K562 (cell line): ENCODE measurements at regions not wholly inside any gene's neighbourhood (a gene's known extent, or its start where the extent isn't known, plus 50 kb on each side); places are given as distances from the start of the nearest gene placed in this dataset.

ENCODE experiments used
- ATAC-seq: fragments of 200-7000 bp; cut with Tn5 transposase; 3 replicates; pipeline ENCODE4 v1.9.1; 2020; ENCODE audit warnings: moderate library complexity
- BruUV-seq: library from RNA; stranded (reverse); fragments of 400-500 nt; replicated peaks from 2 replicates; lab custom pipeline; 2021; lab: Mats Ljungman, UMichigan
- CTCF ChIA-PET: fragments of 300-600 bp; formaldehyde crosslinking; extraction: SDS; loops from one replicate; lab custom pipeline; 2021; ENCODE audit warnings: low intra/inter-chr PET ratio; lab: Yijun Ruan, JAX
- POLR2A ChIA-PET: fragments of 300-600, 350-650 bp; sonication (Branson Sonifier 250); formaldehyde crosslinking; extraction: SDS; loops from one replicate; lab custom pipeline; 2021; ENCODE audit warnings: antibody characterized with exemption, inconsistent platforms; lab: Yijun Ruan, JAX
- DNase-seq, 4 experiments: peaks; one replicate each; pipeline versions ENCODE4 v3.0.0 to v3.0.0-alpha.2; 2011 to 2018; ENCODE audit warnings: low spot score in 3 of 4, mixed read lengths in 3 of 4; ENCODE audit errors: extremely low read depth in 1 of 4
- FAIRE-seq: peaks from 2 replicates; lab custom pipeline; 2011; peaks lifted over from hg19 to GRCh38; lab: Jason Lieb, UNC
- H2AFZ ChIP-seq: 2 replicates; pipeline ENCODE4 v1.6.0; 2011; ENCODE audit warnings: low read depth, low read length, control low read depth, inconsistent platforms
- H3K27ac ChIP-seq: fragments of 200-600 bp; 3 replicates; pipeline ENCODE4 v1.8.0; 2011; ENCODE audit warnings: low read depth, mild to moderate bottlenecking, control low read depth, inconsistent platforms, low read length, moderate library complexity, mixed read lengths; ENCODE audit errors: extremely low read depth
- H3K27me3 ChIP-seq, 2 experiments: fragments of 300-600 bp in 1 of 2; 2 replicates in 1 of 2; 3 replicates in 1 of 2; pipeline versions ENCODE4 v1.6.0 to v1.8.0; 2011; ENCODE audit warnings: inconsistent platforms in 2 of 2, low read length in 2 of 2, mild to moderate bottlenecking in 1 of 2, mixed read lengths in 1 of 2, moderate library complexity in 1 of 2; ENCODE audit not compliant: control insufficient read depth in 2 of 2, insufficient read depth in 2 of 2
- H3K36me3 ChIP-seq: fragments of 300-600 bp; 3 replicates; pipeline ENCODE4 v1.8.0; 2011; ENCODE audit warnings: mild to moderate bottlenecking, low read length, inconsistent platforms; ENCODE audit not compliant: control insufficient read depth, insufficient read depth
- H3K4me1 ChIP-seq, 2 experiments: fragments of 200-600 bp in 1 of 2; replicated peaks in 1 of 2; 2 replicates in 1 of 2; 3 replicates in 1 of 2; pipeline versions ENCODE4 v1.5.1 to v1.8.0; 2011; ENCODE audit warnings: inconsistent platforms in 2 of 2, low read length in 2 of 2, mild to moderate bottlenecking in 1 of 2, mixed read lengths in 1 of 2, moderate library complexity in 1 of 2; ENCODE audit not compliant: control insufficient read depth in 2 of 2, insufficient read depth in 2 of 2
- H3K4me2 ChIP-seq: 2 replicates; pipeline ENCODE4 v1.6.1; 2011; ENCODE audit warnings: low read length, control low read depth, inconsistent platforms, mixed read lengths; ENCODE audit not compliant: insufficient read depth
- H3K4me3 ChIP-seq: fragments of 200-600 bp; sonication (generic), shearing (Covaris generic); 2 replicates; pipeline ENCODE4 v1.5.1; 2016; ENCODE audit warnings: control low read depth, inconsistent platforms
- H3K79me2 ChIP-seq: fragments of 200-600 bp; 3 replicates; pipeline ENCODE4 v1.8.0; 2011; ENCODE audit warnings: low read length, inconsistent platforms; ENCODE audit not compliant: control insufficient read depth, insufficient read depth
- H3K9ac ChIP-seq, 2 experiments: 2 replicates each; pipeline versions ENCODE4 v1.6.0 to v1.6.1; 2011; ENCODE audit warnings: low read depth in 2 of 2, low read length in 2 of 2, control low read depth in 1 of 2, inconsistent platforms in 1 of 2, mild to moderate bottlenecking in 1 of 2, mixed read lengths in 1 of 2; ENCODE audit not compliant: insufficient read depth in 1 of 2
- H3K9me1 ChIP-seq: one replicate; pipeline ENCODE4 v1.6.0; 2011; ENCODE audit warnings: inconsistent platforms, mild to moderate bottlenecking, low read length, moderate library complexity; ENCODE audit not compliant: control insufficient read depth, insufficient read depth
- H3K9me3 ChIP-seq: replicated peaks from 2 replicates; pipeline ENCODE4 v1.5.1; 2011; ENCODE audit warnings: low read depth, low read length, inconsistent platforms; ENCODE audit not compliant: control insufficient read depth, insufficient read depth
- H4K20me1 ChIP-seq: replicated peaks from 2 replicates; pipeline ENCODE4 v1.6.1; 2011; ENCODE audit warnings: low read length, inconsistent platforms, mixed read lengths; ENCODE audit not compliant: control insufficient read depth, insufficient read depth
- CBFB ChIP-seq: sonication (generic); formaldehyde crosslinking; IDR thresholded peaks from 2 replicates; pipeline ENCODE4 v1.4.0; 2020; ENCODE audit warnings: mild to moderate bottlenecking, missing genetic modification reagents
- EZH2 ChIP-seq: IDR thresholded peaks from 2 replicates; pipeline ENCODE4 v1.6.1; 2012; ENCODE audit warnings: low read depth, mild to moderate bottlenecking, inconsistent platforms, low read length, borderline replicate concordance
- HNRNPUL1 ChIP-seq: fragments of 200-400 bp; formaldehyde crosslinking; IDR thresholded peaks from 2 replicates; pipeline ENCODE4 v1.6.1; 2017; ENCODE audit warnings: low read length
- MCM2 ChIP-seq: fragments of 450-650 bp; IDR thresholded peaks from 2 replicates; pipeline ENCODE4 v1.6.1; 2017; ENCODE audit warnings: low read depth, mild to moderate bottlenecking
- NFIX ChIP-seq: fragments of 250-450 bp; sonication (Bioruptor Pico); IDR thresholded peaks from 2 replicates; pipeline ENCODE4 v1.4.0; 2020; ENCODE audit warnings: low read depth, mild to moderate bottlenecking, moderate library complexity
- RBFOX2 ChIP-seq: fragments of 200-400 bp; formaldehyde crosslinking; IDR thresholded peaks from 2 replicates; pipeline ENCODE4 v1.6.1; 2017; ENCODE audit warnings: low read depth, mild to moderate bottlenecking, low read length, moderate library complexity
- STAT5A ChIP-seq: IDR thresholded peaks from 2 replicates; pipeline ENCODE4 v1.6.1; 2012; ENCODE audit warnings: low read length, inconsistent platforms, borderline replicate concordance
- TARDBP ChIP-seq: fragments of 450-650 bp; IDR thresholded peaks from 2 replicates; pipeline ENCODE4 v1.6.1; 2016
- XRCC3 ChIP-seq: fragments of 450-650 bp; IDR thresholded peaks from 2 replicates; pipeline ENCODE4 v1.6.1; 2017; ENCODE audit warnings: mild to moderate bottlenecking, moderate library complexity
- ZNF165 ChIP-seq: fragments of 250-450 bp; sonication (Bioruptor Pico); IDR thresholded peaks from 2 replicates; pipeline ENCODE4 v1.4.0; 2020; ENCODE audit warnings: borderline replicate concordance
- WGBS: fragments of 100-300 bp; shearing (Covaris generic); methylation state at CpG from one replicate; pipeline ENCODE4 v1.1.6; 2016; ENCODE audit warnings: low coverage, mixed read lengths; ENCODE audit not compliant: insufficient coverage; ENCODE audit errors: missing lambda C conversion rate; 5-methylcytosine and 5-hydroxymethylcytosine counted together
- in situ Hi-C: fragments of 300-500 bp; cut with MboI; formaldehyde crosslinking; loops from 4 replicates; pipeline ENCODE4 v1.15.0; 2018; ENCODE audit warnings: inconsistent platforms, mixed read lengths
- intact Hi-C: fragments of 100-400 bp; cut with micrococcal nuclease; formaldehyde crosslinking; loops from 2 replicates; pipeline ENCODE4 v1.14.2; 2022
- TF ChIP-seq, protein P1 (sequence below), 2 experiments: fragments of 450-650 bp in 1 of 2; sonication (generic) in 1 of 2; formaldehyde crosslinking; conservative IDR thresholded peaks; 2 replicates each; pipeline versions ENCODE4 v1.4.0 to v1.8.1; 2020 to 2022; ENCODE audit warnings: mild to moderate bottlenecking in 1 of 2, missing genetic modification reagents in 1 of 2
- TF ChIP-seq, protein P2 (sequence below): fragments of 250-450 bp; sonication (Bioruptor Pico); IDR thresholded peaks from 2 replicates; pipeline ENCODE4 v1.5.0; 2021; ENCODE audit warnings: mild to moderate bottlenecking, borderline replicate concordance

DNA sequence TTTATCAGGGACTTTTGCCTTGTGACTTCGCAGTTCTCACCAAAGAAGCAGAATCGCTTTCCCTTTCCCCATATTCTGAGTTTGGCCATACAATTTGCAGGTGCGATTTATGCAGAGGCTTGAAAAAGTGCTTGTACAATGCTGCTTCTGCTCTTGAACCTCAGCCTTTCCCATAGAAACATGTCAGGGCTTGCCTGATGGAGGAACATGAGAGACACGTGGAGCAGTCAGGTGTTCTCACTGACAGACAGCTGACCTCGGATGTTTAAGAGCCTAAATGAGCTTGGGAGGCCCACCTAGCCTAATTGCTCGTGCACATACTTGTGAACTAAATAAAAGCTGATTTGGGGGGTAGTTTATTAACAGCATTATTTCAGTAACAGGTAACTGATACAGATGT, 290.0 kb downstream of the S1PR1 start:
- WGBS, result 1% methylated on average over 6 of the region's 6 CpGs
- CTCF ChIA-PET, result no interaction called here
- ATAC-seq, result no peak

More for the DNA sequence above, 290.0 kb downstream of the S1PR1 start:
- no peak overlapping the region for H2AFZ ChIP-seq
- H3K4me2 ChIP-seq, result no peak overlapping the region
- no peaks in the 10 kb centered on the region for H4K20me1 ChIP-seq
- H3K4me3 ChIP-seq, result no peak overlapping the region
- FAIRE-seq (no peak), DNase-seq (no peak)
- H3K27ac ChIP-seq, result no peak overlapping the region
- H3K9me1 ChIP-seq, result no peaks in the 10 kb centered on the region
- no peaks in the 10 kb centered on the region for H3K9me3 ChIP-seq
- H3K4me1 ChIP-seq, result no peaks in the 10 kb centered on the region
- no peak overlapping the region for H3K9ac ChIP-seq
- in situ Hi-C loops, result no loop called here
- H3K36me3 ChIP-seq, result no peaks in the 10 kb centered on the region
- TF ChIP-seq, protein P1, sequence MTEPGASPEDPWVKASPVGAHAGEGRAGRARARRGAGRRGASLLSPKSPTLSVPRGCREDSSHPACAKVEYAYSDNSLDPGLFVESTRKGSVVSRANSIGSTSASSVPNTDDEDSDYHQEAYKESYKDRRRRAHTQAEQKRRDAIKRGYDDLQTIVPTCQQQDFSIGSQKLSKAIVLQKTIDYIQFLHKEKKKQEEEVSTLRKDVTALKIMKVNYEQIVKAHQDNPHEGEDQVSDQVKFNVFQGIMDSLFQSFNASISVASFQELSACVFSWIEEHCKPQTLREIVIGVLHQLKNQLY (CRISPR knock-in tag; conservative IDR thresholded peaks at IDR 0.05), result no peak
- TF ChIP-seq XRCC3 (no peak), STAT5A (no peak), RBFOX2 (no peak), TARDBP (no peak), ZNF165 (no peak), EZH2 (no peak), CBFB (CRISPR knock-in tag) (no peak), NFIX (CRISPR knock-in tag) (no peak), HNRNPUL1 (no peak), MCM2 (no peak)
- TF ChIP-seq, protein P2, sequence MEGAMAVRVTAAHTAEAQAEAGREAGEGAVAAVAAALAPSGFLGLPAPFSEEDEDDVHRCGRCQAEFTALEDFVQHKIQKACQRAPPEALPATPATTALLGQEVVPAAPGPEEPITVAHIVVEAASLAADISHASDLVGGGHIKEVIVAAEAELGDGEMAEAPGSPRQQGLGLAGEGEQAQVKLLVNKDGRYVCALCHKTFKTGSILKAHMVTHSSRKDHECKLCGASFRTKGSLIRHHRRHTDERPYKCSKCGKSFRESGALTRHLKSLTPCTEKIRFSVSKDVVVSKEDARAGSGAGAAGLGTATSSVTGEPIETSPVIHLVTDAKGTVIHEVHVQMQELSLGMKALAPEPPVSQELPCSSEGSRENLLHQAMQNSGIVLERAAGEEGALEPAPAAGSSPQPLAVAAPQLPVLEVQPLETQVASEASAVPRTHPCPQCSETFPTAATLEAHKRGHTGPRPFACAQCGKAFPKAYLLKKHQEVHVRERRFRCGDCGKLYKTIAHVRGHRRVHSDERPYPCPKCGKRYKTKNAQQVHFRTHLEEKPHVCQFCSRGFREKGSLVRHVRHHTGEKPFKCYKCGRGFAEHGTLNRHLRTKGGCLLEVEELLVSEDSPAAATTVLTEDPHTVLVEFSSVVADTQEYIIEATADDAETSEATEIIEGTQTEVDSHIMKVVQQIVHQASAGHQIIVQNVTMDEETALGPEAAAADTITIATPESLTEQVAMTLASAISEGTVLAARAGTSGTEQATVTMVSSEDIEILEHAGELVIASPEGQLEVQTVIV (CRISPR knock-in tag), result no peak
- no TSS peak for BruUV-seq
- POLR2A ChIA-PET, result no interaction called here
- intact Hi-C loops, result loop anchor here (10.0 kb wide), 1 partner anchor 908 kb away; no protein-coding TSS in a partner anchor
- no peaks in the 10 kb centered on the region for H3K27me3 ChIP-seq
- no peaks in the 10 kb centered on the region for H3K79me2 ChIP-seq
